Stimulated activated CD8-positive, alpha-beta memory T cell treated with anti-CD3 and anti-CD28 coated beads, Interleukin-7, amount 100 ng/mL, for 4 hours (primary cell): ENCODE measurements at regions not wholly inside any gene's neighbourhood (a gene's known extent, or its start where the extent isn't known, plus 50 kb on each side); places are given as distances from the start of the nearest gene placed in this dataset.

ENCODE experiments used
- DNase-seq, 2 donors: peaks; one replicate each; pipeline ENCODE4 v3.0.0-alpha.2; 2020; ENCODE audit warnings: low read depth in 2 of 2

DNA sequence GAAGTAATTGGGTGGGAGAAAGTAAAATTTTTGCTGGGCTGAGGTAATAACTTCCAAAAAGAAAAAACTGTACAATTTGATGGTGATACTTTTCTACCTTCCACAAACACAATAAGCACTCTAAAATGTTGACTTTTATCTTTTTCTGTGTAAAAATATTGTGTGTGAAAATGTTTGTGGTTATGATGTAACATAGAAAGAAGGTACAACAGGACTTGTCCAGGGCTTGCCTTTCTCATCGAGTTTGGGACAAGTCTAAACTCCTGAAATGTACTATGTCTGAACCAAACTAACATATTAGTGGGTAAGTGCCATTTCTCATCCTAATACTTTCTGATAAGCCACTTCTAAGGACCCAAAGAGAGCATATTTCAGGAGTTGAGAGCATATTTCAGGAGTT, 174.2 kb upstream of the PDGFD start:
- no peak for DNase-seq

GRCh38 chr11:104337273-104337672, 173.3 kb upstream of the PDGFD start:
- DNase-seq, result no peak

DNA sequence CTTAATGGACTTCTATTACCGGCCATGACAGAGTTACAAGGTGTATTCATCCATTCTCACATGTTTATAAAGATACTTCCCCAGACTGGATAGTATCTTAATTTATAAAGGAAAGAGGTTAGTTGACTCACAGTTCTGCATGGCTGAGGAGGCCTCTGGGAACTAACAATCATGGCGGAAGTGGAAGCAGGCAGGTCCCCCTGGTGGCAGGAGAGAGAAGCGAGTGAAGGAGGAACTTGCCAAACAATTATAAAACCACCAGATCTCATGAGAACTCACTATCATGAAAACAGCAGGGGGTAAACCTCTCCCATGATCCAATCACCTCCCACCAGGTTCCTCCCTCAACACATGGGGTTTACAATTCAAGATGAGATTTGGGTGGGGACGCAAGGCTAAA, 170.0 kb upstream of the PDGFD start:
- DNase-seq, result no peak

GRCh38 chr11:104332110-104332509, 168.2 kb upstream of the PDGFD start:
- no peak for DNase-seq

GRCh38 chr11:104329078-104329665, 165.2 kb upstream of the PDGFD start:
- DNase-seq, result no peak

- no peak for DNase-seq
Measured at GRCh38 chr11:104328512-104328907, 164.6 kb upstream of the PDGFD start.

DNA sequence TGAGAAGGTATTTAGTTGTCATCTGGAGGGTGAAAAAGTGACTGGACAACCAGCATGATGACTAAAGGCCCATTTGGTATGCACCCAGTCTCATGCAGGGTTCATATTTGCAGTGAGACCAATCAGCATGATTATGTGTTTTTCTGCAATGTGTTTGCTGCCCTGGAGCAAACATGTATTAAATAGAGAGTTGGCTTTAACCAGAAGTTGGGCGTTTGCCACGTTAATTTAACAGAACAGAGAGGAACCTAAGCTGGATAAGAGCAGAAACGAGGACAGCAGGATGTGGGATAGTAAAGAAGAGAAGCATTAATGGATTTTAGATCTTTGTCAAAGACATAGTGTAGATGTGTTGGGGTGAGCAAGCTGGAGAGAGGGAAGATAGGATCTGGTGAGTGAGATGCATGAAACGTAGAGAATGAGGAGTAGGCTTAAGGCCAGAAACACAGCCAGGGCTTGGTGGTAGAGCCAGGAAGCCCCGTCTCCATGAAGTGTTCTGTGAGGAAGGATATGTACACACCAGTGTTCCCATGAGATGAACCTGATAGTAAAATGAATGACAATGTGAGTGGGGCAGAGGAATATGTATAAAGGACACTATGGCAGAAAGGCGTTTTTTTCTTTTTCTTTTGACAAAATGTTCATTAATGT, 164.0 kb upstream of the PDGFD start:
- no peak for DNase-seq

DNA sequence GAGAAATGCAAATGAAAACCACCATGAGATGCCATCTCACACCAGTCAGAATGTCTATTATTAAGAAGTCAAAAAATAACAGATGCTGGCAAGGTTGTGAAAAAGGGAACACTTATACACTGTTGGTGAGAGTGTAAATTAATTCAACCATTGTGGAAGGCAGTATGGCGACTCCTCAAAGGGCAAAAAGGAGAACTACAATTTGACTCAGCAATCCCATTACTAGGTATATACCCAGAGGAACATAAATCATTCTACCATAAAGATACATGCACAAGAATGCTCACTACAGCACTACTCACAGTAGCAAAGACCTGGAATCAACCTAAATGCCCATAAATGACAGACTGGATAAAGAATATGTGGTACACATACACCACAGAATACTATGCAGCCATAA, 161.1 kb upstream of the PDGFD start:
- DNase-seq, result no peak

- no peak for DNase-seq
Measured at GRCh38 chr11:104324276-104324675, 160.3 kb upstream of the PDGFD start.

DNA sequence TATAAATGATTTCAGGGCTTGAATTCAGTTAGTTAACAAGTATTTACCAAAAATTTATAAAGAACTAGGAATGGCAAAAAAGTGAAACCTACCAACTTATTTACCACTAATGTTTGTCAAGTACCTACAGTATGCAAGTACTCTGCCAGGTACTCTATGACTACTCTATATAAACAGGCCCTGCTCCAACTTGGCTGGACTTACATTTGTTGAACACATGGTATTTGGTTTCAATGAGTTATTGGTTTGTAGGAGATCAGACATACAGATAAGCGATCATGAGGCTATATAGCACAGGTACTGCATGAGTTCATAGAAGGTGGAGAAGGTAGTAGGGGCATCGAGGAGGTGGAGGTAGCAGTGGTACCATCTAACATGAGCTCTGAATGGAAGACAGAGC, 159.9 kb upstream of the PDGFD start:
- DNase-seq, result no peak

GRCh38 chr11:104322696-104323095, 158.7 kb upstream of the PDGFD start:
- no peak for DNase-seq

DNA sequence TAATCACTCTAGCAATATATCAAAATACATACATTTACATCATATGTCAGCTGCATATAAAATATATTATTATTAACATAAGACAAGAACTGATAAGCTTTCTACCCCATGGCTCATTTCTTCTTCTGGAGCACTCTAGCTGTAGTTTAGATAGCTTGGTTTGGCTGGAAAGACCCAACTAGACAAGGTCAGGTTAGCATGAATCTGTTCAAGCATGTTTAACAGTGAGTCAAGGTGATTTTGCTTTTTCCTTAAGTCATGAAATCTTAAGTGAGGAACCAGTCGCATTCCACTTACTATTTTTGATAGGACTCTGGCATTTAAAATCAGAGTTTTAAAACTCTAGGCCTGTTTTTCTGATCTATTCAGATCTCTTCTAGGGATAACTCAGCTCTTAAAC, 157.0 kb upstream of the PDGFD start:
- DNase-seq, result no peak

GRCh38 chr11:104320097-104320496, 156.2 kb upstream of the PDGFD start:
- DNase-seq, result no peak

- no peak for DNase-seq
Measured at GRCh38 chr11:104319396-104319795, 155.4 kb upstream of the PDGFD start.

DNA sequence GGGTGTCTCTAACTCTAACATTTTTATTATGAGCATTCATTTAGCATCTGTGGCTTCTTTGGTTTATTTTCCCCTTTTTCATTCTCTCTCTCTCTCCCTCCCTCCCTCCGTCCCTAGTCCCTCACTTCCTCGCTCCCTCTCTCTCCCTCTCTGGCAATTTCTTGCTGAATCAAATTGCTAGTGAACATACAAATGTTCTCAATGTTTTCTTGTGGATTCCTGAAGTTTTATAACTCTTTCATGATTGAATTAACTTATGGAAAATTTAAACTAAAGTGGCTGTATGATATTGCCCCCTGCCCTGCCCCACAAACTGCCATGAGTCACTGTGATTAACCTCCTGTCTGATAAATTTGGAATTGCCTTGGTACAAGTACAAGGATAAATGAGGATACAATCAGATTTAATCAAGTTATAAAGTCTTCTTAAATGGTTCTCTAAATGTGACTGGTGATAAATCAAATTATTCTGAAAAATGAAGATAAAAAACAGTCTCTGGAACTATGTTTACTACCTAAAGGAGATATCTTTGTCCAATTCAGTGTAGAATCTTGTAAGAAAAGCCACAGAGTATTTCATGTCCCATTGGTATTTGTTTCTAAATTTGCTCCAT, 143.0 kb upstream of the PDGFD start:
- DNase-seq, result no peak

- DNase-seq, result no peak
Measured at GRCh38 chr11:104301776-104302175, 137.8 kb upstream of the PDGFD start.

GRCh38 chr11:104291646-104292045, 127.7 kb upstream of the PDGFD start:
- DNase-seq, result no peak

GRCh38 chr11:104286129-104286528, 122.2 kb upstream of the PDGFD start:
- DNase-seq, result no peak

- no peak for DNase-seq
Measured at GRCh38 chr11:104279587-104279986, 115.6 kb upstream of the PDGFD start.

DNA sequence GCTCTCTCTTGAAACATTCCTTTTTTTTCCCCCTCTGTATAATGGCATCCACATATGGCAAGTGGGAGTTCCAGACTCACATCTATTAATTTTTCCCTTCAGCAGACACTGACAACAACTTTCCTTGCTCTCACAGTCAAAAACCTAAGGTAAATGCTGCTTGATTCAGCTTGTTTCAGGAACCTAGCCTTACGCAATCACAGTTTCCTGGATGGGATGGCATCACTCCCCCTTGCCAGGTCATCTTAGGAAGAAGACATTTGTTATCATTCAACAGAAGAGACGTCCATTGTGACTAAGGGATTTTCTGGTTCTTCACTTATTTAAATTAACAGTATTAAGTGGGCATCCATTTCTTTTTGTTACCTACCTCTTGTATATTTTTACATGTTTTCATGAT, 112.0 kb upstream of the PDGFD start:
- DNase-seq, result no peak

- no peak for DNase-seq
Measured at GRCh38 chr11:104260456-104260855, 96.5 kb upstream of the PDGFD start.

DNA sequence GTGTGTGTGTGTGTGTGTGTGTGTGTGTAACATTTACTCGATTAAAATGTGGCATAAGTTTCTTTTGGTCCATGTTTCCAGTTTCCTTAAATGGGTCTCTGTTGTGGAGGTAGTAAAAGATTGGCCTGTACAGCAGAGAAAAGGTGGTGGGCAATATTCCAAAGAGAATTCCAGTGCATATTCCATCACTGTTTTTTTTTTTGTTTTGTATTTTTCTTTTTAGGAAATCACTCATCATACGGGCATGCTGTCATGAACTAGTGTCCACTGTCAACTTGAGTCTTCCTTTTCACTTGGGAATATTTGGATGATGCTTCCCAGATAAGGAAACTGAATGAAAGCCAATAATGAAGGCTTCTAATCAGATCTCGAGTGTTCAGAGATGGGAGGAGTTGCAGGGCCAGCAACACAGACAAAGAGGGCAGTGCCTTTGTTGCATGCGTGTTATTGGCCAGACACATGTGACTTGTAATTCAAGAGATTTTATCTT, 95.2 kb upstream of the PDGFD start:
- no peak for DNase-seq

GRCh38 chr11:104256525-104256924, 92.6 kb upstream of the PDGFD start:
- DNase-seq, result no peak
